ENCODE measurements at regions not wholly inside any gene's neighbourhood (a gene's known extent, or its start where the extent isn't known, plus 50 kb on each side); places are given as distances from the start of the nearest gene placed in this dataset.

- Mint-ChIP-seq H3K27me3 (ENCODE audit: low read depth) (no peaks in the 10 kb centered on the region), H3K36me3 (ENCODE audit: low read depth) (no peaks in the 10 kb centered on the region), H3K27ac (no peak overlapping the region), H3K4me3 (no peak overlapping the region), H3K4me1 (ENCODE audit: low read depth) (no peaks in the 10 kb centered on the region), H3K9me3 (peaks cover 4% of the 10 kb centered on the region)
- no peak for DNase-seq (ENCODE audit: low spot score)
Observed at GRCh38 chr12:30399859-30400258, 295.8 kb downstream of the IPO8 start.

- Mint-ChIP-seq H3K9me3 (peaks cover under 1% of the 10 kb centered on the region), H3K4me3 (no peak overlapping the region), H3K27ac (no peak overlapping the region), H3K27me3 (ENCODE audit: low read depth) (no peaks in the 10 kb centered on the region), H3K36me3 (ENCODE audit: low read depth) (no peaks in the 10 kb centered on the region), H3K4me1 (ENCODE audit: low read depth) (no peaks in the 10 kb centered on the region)
- DNase-seq (ENCODE audit: low spot score) = no peak
Observed at GRCh38 chr12:30396576-30396975, 299.1 kb downstream of the IPO8 start.

GRCh38 chr12:30395190-30395589, 300.5 kb downstream of the IPO8 start:
- no peak for DNase-seq (ENCODE audit: low spot score)
- Mint-ChIP-seq H3K9me3 (peaks cover 7% of the 10 kb centered on the region), H3K4me1 (ENCODE audit: low read depth) (no peaks in the 10 kb centered on the region), H3K36me3 (ENCODE audit: low read depth) (no peaks in the 10 kb centered on the region), H3K4me3 (no peak overlapping the region), H3K27me3 (ENCODE audit: low read depth) (no peaks in the 10 kb centered on the region), H3K27ac (no peak overlapping the region)

- no peaks in the 10 kb centered on the region for H3K4me1 Mint-ChIP-seq (ENCODE audit: low read depth)
- peaks cover 17% of the 10 kb centered on the region for H3K9me3 Mint-ChIP-seq
- no peaks in the 10 kb centered on the region for H3K27me3 Mint-ChIP-seq (ENCODE audit: low read depth)
- H3K4me3 Mint-ChIP-seq = no peak overlapping the region
- no peak overlapping the region for H3K27ac Mint-ChIP-seq
- no peak for DNase-seq (ENCODE audit: low spot score)
- H3K36me3 Mint-ChIP-seq (ENCODE audit: low read depth) = no peaks in the 10 kb centered on the region
Observed at GRCh38 chr12:30391766-30392366, 303.8 kb downstream of the IPO8 start.

- H3K4me3 Mint-ChIP-seq = no peak overlapping the region
- DNase-seq (ENCODE audit: low spot score) = no peak
- H3K9me3 Mint-ChIP-seq = peaks cover 10% of the 10 kb centered on the region
- no peaks in the 10 kb centered on the region for H3K4me1 Mint-ChIP-seq (ENCODE audit: low read depth)
- H3K27ac Mint-ChIP-seq = no peak overlapping the region
- no peaks in the 10 kb centered on the region for H3K36me3 Mint-ChIP-seq (ENCODE audit: low read depth)
- no peaks in the 10 kb centered on the region for H3K27me3 Mint-ChIP-seq (ENCODE audit: low read depth)
Observed at GRCh38 chr12:30385706-30386105, 310.0 kb downstream of the IPO8 start.

GRCh38 chr12:30384976-30385375, 310.7 kb downstream of the IPO8 start:
- Mint-ChIP-seq H3K4me3 (no peak overlapping the region), H3K27me3 (ENCODE audit: low read depth) (no peaks in the 10 kb centered on the region), H3K27ac (no peak overlapping the region), H3K4me1 (ENCODE audit: low read depth) (no peaks in the 10 kb centered on the region), H3K9me3 (peaks cover 10% of the 10 kb centered on the region), H3K36me3 (ENCODE audit: low read depth) (no peaks in the 10 kb centered on the region)
- DNase-seq (ENCODE audit: low spot score) = no peak

GRCh38 chr12:30378307-30378706, 317.4 kb downstream of the IPO8 start:
- Mint-ChIP-seq H3K27me3 (ENCODE audit: low read depth) (no peaks in the 10 kb centered on the region), H3K27ac (no peak overlapping the region), H3K36me3 (ENCODE audit: low read depth) (no peaks in the 10 kb centered on the region), H3K9me3 (peaks cover 4% of the 10 kb centered on the region), H3K4me1 (ENCODE audit: low read depth) (no peaks in the 10 kb centered on the region), H3K4me3 (no peak overlapping the region)
- no peak for DNase-seq (ENCODE audit: low spot score)

- H3K27ac Mint-ChIP-seq = no peak overlapping the region
- H3K9me3 Mint-ChIP-seq = no peaks in the 10 kb centered on the region
- DNase-seq (ENCODE audit: low spot score) = no peak
- no peaks in the 10 kb centered on the region for H3K4me1 Mint-ChIP-seq (ENCODE audit: low read depth)
- H3K27me3 Mint-ChIP-seq (ENCODE audit: low read depth) = no peaks in the 10 kb centered on the region
- H3K4me3 Mint-ChIP-seq = no peak overlapping the region
- no peaks in the 10 kb centered on the region for H3K36me3 Mint-ChIP-seq (ENCODE audit: low read depth)
Observed at GRCh38 chr12:30364822-30365221, 330.8 kb downstream of the IPO8 start.

GRCh38 chr12:30361145-30361544, 334.5 kb downstream of the IPO8 start:
- no peaks in the 10 kb centered on the region for H3K36me3 Mint-ChIP-seq (ENCODE audit: low read depth)
- H3K27ac Mint-ChIP-seq = no peak overlapping the region
- no peak overlapping the region for H3K4me3 Mint-ChIP-seq
- no peak for DNase-seq (ENCODE audit: low spot score)
- H3K4me1 Mint-ChIP-seq (ENCODE audit: low read depth) = no peaks in the 10 kb centered on the region
- no peaks in the 10 kb centered on the region for H3K27me3 Mint-ChIP-seq (ENCODE audit: low read depth)
- H3K9me3 Mint-ChIP-seq = no peaks in the 10 kb centered on the region

- no peaks in the 10 kb centered on the region for H3K9me3 Mint-ChIP-seq
- no peak overlapping the region for H3K4me3 Mint-ChIP-seq
- H3K27ac Mint-ChIP-seq = no peak overlapping the region
- H3K36me3 Mint-ChIP-seq (ENCODE audit: low read depth) = no peaks in the 10 kb centered on the region
- no peaks in the 10 kb centered on the region for H3K27me3 Mint-ChIP-seq (ENCODE audit: low read depth)
- no peaks in the 10 kb centered on the region for H3K4me1 Mint-ChIP-seq (ENCODE audit: low read depth)
- no peak for DNase-seq (ENCODE audit: low spot score)
Observed at GRCh38 chr12:30358671-30359070, 337.0 kb downstream of the IPO8 start.

GRCh38 chr12:30357766-30358490, 337.7 kb downstream of the IPO8 start:
- no peak for DNase-seq (ENCODE audit: low spot score)
- Mint-ChIP-seq H3K4me3 (no peak overlapping the region), H3K4me1 (ENCODE audit: low read depth) (no peaks in the 10 kb centered on the region), H3K27ac (no peak overlapping the region), H3K9me3 (no peaks in the 10 kb centered on the region), H3K27me3 (ENCODE audit: low read depth) (no peaks in the 10 kb centered on the region), H3K36me3 (ENCODE audit: low read depth) (no peaks in the 10 kb centered on the region)

GRCh38 chr12:30345744-30346471, 349.8 kb downstream of the IPO8 start:
- H3K4me3 Mint-ChIP-seq = no peak overlapping the region
- H3K36me3 Mint-ChIP-seq (ENCODE audit: low read depth) = no peaks in the 10 kb centered on the region
- no peaks in the 10 kb centered on the region for H3K4me1 Mint-ChIP-seq (ENCODE audit: low read depth)
- peaks cover 11% of the 10 kb centered on the region for H3K9me3 Mint-ChIP-seq
- no peak overlapping the region for H3K27ac Mint-ChIP-seq
- DNase-seq (ENCODE audit: low spot score) = no peak
- no peaks in the 10 kb centered on the region for H3K27me3 Mint-ChIP-seq (ENCODE audit: low read depth)

- H3K9me3 Mint-ChIP-seq = no peaks in the 10 kb centered on the region
- no peaks in the 10 kb centered on the region for H3K36me3 Mint-ChIP-seq (ENCODE audit: low read depth)
- H3K27ac Mint-ChIP-seq = no peak overlapping the region
- DNase-seq (ENCODE audit: low spot score) = no peak
- no peaks in the 10 kb centered on the region for H3K27me3 Mint-ChIP-seq (ENCODE audit: low read depth)
- no peaks in the 10 kb centered on the region for H3K4me1 Mint-ChIP-seq (ENCODE audit: low read depth)
- H3K4me3 Mint-ChIP-seq = no peak overlapping the region
Observed at GRCh38 chr12:30330565-30330964, 365.1 kb downstream of the IPO8 start.

- no peak overlapping the region for H3K27ac Mint-ChIP-seq
- no peaks in the 10 kb centered on the region for H3K9me3 Mint-ChIP-seq
- H3K4me3 Mint-ChIP-seq = no peak overlapping the region
- no peaks in the 10 kb centered on the region for H3K27me3 Mint-ChIP-seq (ENCODE audit: low read depth)
- DNase-seq (ENCODE audit: low spot score) = no peak
- H3K36me3 Mint-ChIP-seq (ENCODE audit: low read depth) = no peaks in the 10 kb centered on the region
- no peaks in the 10 kb centered on the region for H3K4me1 Mint-ChIP-seq (ENCODE audit: low read depth)
Observed at GRCh38 chr12:30329281-30329680, 366.4 kb downstream of the IPO8 start.

Measured in T-helper 2 cell treated with Interferon-gamma antibody and Interleukin-4, amounts not matched to agents 5 μg/mL and 100 μg/mL, for 36 hours (primary cell).